ENCODE measurements at regions not wholly inside any gene's neighbourhood (a gene's known extent, or its start where the extent isn't known, plus 50 kb on each side); places are given as distances from the start of the nearest gene placed in this dataset.

DNA sequence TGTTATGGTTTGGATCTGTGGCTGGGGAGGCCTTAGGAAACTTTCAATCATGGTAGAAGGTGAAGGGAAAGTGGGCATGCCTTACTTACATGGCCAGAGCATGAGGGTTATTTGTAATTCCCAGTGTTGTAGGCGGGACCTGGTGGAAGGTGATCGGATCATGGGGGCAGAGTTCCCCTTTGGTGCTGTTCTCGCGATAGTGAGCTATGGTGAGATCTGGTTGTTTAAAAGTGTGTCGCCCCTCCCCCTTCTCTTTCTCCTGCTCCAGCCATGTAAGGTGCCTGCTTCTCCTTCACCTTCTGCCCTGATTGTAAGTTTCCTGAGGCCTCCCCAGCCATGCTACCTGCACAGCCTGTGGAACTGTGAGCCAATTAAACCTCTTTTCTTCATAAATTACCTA, 145.8 kb downstream of the TFAP2C start:
- Histone ChIP-seq H3K79me2 (no peaks in the 10 kb centered on the region), H2AFZ (no peak overlapping the region), H3K27me3 (no peaks in the 10 kb centered on the region), H3K36me3 (replicated peaks; ENCODE audit: insufficient read depth, low read depth) (no peaks in the 10 kb centered on the region), H4K20me1 (ENCODE audit: insufficient read depth, poor library complexity, severe bottlenecking) (no peaks in the 10 kb centered on the region), H3K9me2 (replicated peaks; ENCODE audit: insufficient read depth) (no peaks in the 10 kb centered on the region), H3K9me3 (ENCODE audit: low read depth) (no peaks in the 10 kb centered on the region), H3K4me3 (no peak overlapping the region), H3K4me1 (ENCODE audit: insufficient read depth) (no peaks in the 10 kb centered on the region), H3K27ac (no peak overlapping the region), H3K4me2 (no peak overlapping the region)
- WGBS (ENCODE audit: low lambda C conversion rate, missing lambda C conversion rate), result 96% methylated on average over 5 of the region's 5 CpGs
- TF ChIP-seq, protein P1, sequence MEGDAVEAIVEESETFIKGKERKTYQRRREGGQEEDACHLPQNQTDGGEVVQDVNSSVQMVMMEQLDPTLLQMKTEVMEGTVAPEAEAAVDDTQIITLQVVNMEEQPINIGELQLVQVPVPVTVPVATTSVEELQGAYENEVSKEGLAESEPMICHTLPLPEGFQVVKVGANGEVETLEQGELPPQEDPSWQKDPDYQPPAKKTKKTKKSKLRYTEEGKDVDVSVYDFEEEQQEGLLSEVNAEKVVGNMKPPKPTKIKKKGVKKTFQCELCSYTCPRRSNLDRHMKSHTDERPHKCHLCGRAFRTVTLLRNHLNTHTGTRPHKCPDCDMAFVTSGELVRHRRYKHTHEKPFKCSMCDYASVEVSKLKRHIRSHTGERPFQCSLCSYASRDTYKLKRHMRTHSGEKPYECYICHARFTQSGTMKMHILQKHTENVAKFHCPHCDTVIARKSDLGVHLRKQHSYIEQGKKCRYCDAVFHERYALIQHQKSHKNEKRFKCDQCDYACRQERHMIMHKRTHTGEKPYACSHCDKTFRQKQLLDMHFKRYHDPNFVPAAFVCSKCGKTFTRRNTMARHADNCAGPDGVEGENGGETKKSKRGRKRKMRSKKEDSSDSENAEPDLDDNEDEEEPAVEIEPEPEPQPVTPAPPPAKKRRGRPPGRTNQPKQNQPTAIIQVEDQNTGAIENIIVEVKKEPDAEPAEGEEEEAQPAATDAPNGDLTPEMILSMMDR (IDR thresholded peaks at IDR 0.05; ENCODE audit: poor library complexity), result no peak
- TF ChIP-seq EZH2 (IDR thresholded peaks at IDR 0.05; ENCODE audit: borderline replicate concordance) (no peak), EZH2phosphoT487 (IDR thresholded peaks at IDR 0.05; ENCODE audit: low read depth, severe bottlenecking, unreplicated experiment) (no peak)
- DNase-seq (ENCODE audit: low spot score), result no peak

DNA sequence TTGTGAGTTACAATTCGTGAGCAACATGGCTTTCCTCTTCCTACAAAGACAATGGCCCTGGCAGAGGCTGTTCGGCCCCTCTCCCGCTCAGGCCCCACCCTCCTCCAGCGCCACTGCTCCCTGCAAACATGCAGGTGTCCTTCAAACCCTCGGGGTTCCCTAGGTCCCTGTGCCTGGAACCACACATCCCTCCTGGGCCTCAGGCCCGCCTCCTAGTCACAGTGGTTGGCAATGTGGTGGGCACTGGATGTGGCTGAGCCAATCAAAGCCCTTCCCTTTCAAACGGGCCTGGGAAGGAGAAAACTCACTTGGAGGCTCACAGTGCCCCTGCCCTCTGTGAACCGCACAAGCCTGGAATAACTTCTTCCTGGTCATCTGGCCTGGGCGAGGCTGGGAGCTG, 147.2 kb downstream of the TFAP2C start:
- Histone ChIP-seq H4K20me1 (ENCODE audit: insufficient read depth, poor library complexity, severe bottlenecking) (no peaks in the 10 kb centered on the region), H3K27me3 (no peaks in the 10 kb centered on the region), H3K4me2 (no peak overlapping the region), H3K27ac (no peak overlapping the region), H3K4me1 (ENCODE audit: insufficient read depth) (no peaks in the 10 kb centered on the region), H3K9me3 (ENCODE audit: low read depth) (no peaks in the 10 kb centered on the region), H3K36me3 (replicated peaks; ENCODE audit: insufficient read depth, low read depth) (no peaks in the 10 kb centered on the region), H3K4me3 (no peak overlapping the region), H3K9me2 (replicated peaks; ENCODE audit: insufficient read depth) (no peaks in the 10 kb centered on the region), H3K79me2 (no peaks in the 10 kb centered on the region), H2AFZ (no peak overlapping the region)
- no peak for TF ChIP-seq EZH2phosphoT487 (IDR thresholded peaks at IDR 0.05; ENCODE audit: low read depth, severe bottlenecking, unreplicated experiment)
- TF ChIP-seq EZH2 (IDR thresholded peaks at IDR 0.05; ENCODE audit: borderline replicate concordance), result no peak
- TF ChIP-seq, protein P1 (IDR thresholded peaks at IDR 0.05; ENCODE audit: poor library complexity), result no peak
- 80% methylated on average over 9 of the region's 9 CpGs for WGBS (ENCODE audit: low lambda C conversion rate, missing lambda C conversion rate)
- no peak for DNase-seq (ENCODE audit: low spot score)

DNA sequence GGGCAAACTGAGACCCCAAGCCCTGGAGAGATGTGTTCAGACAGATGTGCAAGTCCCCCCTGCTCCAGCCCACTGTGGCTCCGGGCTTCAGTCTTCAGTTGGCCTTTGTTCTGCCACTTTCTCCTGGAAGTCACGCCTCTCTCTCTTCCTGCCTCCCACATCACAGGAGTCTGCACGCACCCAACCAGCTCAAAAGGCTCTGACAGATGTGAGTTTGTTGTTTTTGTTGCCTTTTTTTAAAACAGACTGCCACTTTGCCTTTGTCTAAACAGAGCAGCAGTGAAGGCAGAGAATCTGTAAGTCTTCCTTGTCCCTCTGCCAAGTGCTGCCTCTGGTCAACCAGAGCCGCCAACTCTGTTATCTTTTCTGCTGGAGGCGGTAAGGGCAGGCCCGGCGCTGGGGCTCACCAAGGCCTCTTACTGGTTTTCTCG, 149.7 kb downstream of the TFAP2C start:
- no peaks in the 10 kb centered on the region for H3K9me3 ChIP-seq (ENCODE audit: low read depth)
- no peaks in the 10 kb centered on the region for H3K4me1 ChIP-seq (ENCODE audit: insufficient read depth)
- no peak overlapping the region for H2AFZ ChIP-seq
- no peaks in the 10 kb centered on the region for H3K79me2 ChIP-seq
- H3K4me2 ChIP-seq, result no peak overlapping the region
- H3K27me3 ChIP-seq, result no peaks in the 10 kb centered on the region
- no peaks in the 10 kb centered on the region for H3K36me3 ChIP-seq (replicated peaks; ENCODE audit: insufficient read depth, low read depth)
- no peaks in the 10 kb centered on the region for H4K20me1 ChIP-seq (ENCODE audit: insufficient read depth, poor library complexity, severe bottlenecking)
- H3K9me2 ChIP-seq (replicated peaks; ENCODE audit: insufficient read depth), result no peaks in the 10 kb centered on the region
- peak; percentile 41 for DNase-seq (ENCODE audit: low spot score)
- H3K4me3 ChIP-seq, result no peak overlapping the region
- 41% methylated on average over 8 of the region's 8 CpGs for WGBS (ENCODE audit: low lambda C conversion rate, missing lambda C conversion rate)
- TF ChIP-seq, protein P1 (IDR thresholded peaks at IDR 0.05; ENCODE audit: poor library complexity), result no peak
- no peak overlapping the region for H3K27ac ChIP-seq
